Ovary (tissue), 3 donors: ENCODE measurements at regions not wholly inside any gene's neighbourhood (a gene's known extent, or its start where the extent isn't known, plus 50 kb on each side); places are given as distances from the start of the nearest gene placed in this dataset.

Experiments
- CTCF ChIP-seq, 3 donors: fragments of 450-650 bp in 2 of 3; fragments of 200-600 bp in 1 of 3; IDR thresholded peaks; one replicate each; pipeline versions ENCODE4 v1.5.1 to v1.8.0; 2016 to 2022; ENCODE audit warnings: antibody characterized with exemption in 3 of 3, mild to moderate bottlenecking in 1 of 3
- POLR2A ChIP-seq: fragments of 450-650 bp; IDR thresholded peaks from one replicate; pipeline ENCODE4 v1.6.1; 2017; ENCODE audit warnings: antibody characterized with exemption, mild to moderate bottlenecking, moderate library complexity
- donor health status: DM: no; HTN: no; CAD: no.

- TF ChIP-seq CTCF (IDR thresholded peaks at IDR 0.05) (no peak), POLR2A (no peak)
Observed at GRCh38 chr14:71482671-71483070, 449.6 kb upstream of the RGS6 start.
